B cell (primary cell): ENCODE measurements at regions not wholly inside any gene's neighbourhood (a gene's known extent, or its start where the extent isn't known, plus 50 kb on each side); places are given as distances from the start of the nearest gene placed in this dataset.

ENCODE experiments used
- ATAC-seq: fragments of 200-7000 bp; cut with Tn5 transposase; one replicate; pipeline ENCODE4 v1.10.0; 2021; ENCODE audit warnings: low read depth, mild to moderate bottlenecking, moderate number of reproducible peaks, moderate library complexity
- CTCF ChIA-PET: fragments of 350-600 bp; sonication (Branson Sonifier 250); formaldehyde crosslinking; loops from one replicate; lab custom pipeline; 2021; ENCODE audit warnings: antibody characterized with exemption, inconsistent platforms; lab: Charles Lee
- POLR2A ChIA-PET: fragments of 350-600 bp; sonication (Branson Sonifier 250); formaldehyde crosslinking; loops from one replicate; lab custom pipeline; 2021; ENCODE audit warnings: antibody characterized with exemption; lab: Charles Lee
- DNase-seq: peaks from one replicate; pipeline ENCODE4 v3.0.0; 2013
- H2AFZ ChIP-seq: 2 replicates; pipeline ENCODE4 v1.6.1; 2012; ENCODE audit warnings: mild to moderate bottlenecking, low read depth, low read length; ENCODE audit not compliant: insufficient read depth, poor library complexity, severe bottlenecking
- H3K27ac ChIP-seq, 2 donors: 1 replicate in 1 of 2; 2 replicates in 1 of 2; pipeline ENCODE4 v1.5.1; 2012 to 2013; ENCODE audit warnings: low read length in 2 of 2, mild to moderate bottlenecking in 2 of 2, moderate library complexity in 1 of 2
- H3K27me3 ChIP-seq, 4 experiments: fragments of 200-600 bp in 1 of 4; sonication (generic) in 1 of 4; replicated peaks in 1 of 4; 1 replicate in 2 of 4; 2 replicates in 2 of 4; pipeline versions ENCODE4 v1.6.1 to v1.7.0; 2013 to 2016; ENCODE audit warnings: low read length in 3 of 4, mild to moderate bottlenecking in 2 of 4, mixed read lengths in 1 of 4, moderate library complexity in 1 of 4; ENCODE audit not compliant: insufficient read depth in 4 of 4, control insufficient read depth in 3 of 4; ENCODE audit errors: control extremely low read depth in 1 of 4
- H3K36me3 ChIP-seq, 2 experiments: replicated peaks in 1 of 2; 1 replicate in 1 of 2; 2 replicates in 1 of 2; pipeline versions ENCODE4 v1.6.1 to v1.7.1; 2013; ENCODE audit warnings: low read length in 1 of 2; ENCODE audit not compliant: insufficient read depth in 2 of 2, control insufficient read depth in 1 of 2; ENCODE audit errors: control extremely low read depth in 1 of 2, extremely low read depth in 1 of 2
- H3K4me1 ChIP-seq, 2 donors: fragments of 200-600 bp in 1 of 2; sonication (generic) in 1 of 2; 1 replicate in 1 of 2; 2 replicates in 1 of 2; pipeline versions ENCODE4 v1.5.1 to v1.6.1; 2013 to 2017; ENCODE audit warnings: low read length in 2 of 2; ENCODE audit not compliant: control insufficient read depth in 2 of 2, insufficient read depth in 2 of 2
- H3K4me2 ChIP-seq: replicated peaks from 2 replicates; pipeline ENCODE3; 2012; ENCODE audit warnings: mild to moderate bottlenecking, low read depth, low read length; ENCODE audit not compliant: poor library complexity, severe bottlenecking
- H3K4me3 ChIP-seq, 5 experiments: fragments of 200-600 bp in 1 of 5; sonication (generic) in 1 of 5; 1 replicate in 3 of 5; 2 replicates in 2 of 5; pipeline versions ENCODE4 v1.5.1 to v1.7.0; 2011 to 2016; ENCODE audit warnings: low read length in 4 of 5, mild to moderate bottlenecking in 4 of 5, low read depth in 2 of 5, control low read depth in 1 of 5, moderate library complexity in 1 of 5; ENCODE audit not compliant: insufficient read depth in 1 of 5; ENCODE audit errors: control extremely low read depth in 1 of 5, extremely low read depth in 1 of 5
- H3K79me2 ChIP-seq: fragments of 200-600 bp; sonication (generic); one replicate; pipeline ENCODE4 v1.6.0; 2016; ENCODE audit warnings: low read length; ENCODE audit not compliant: control insufficient read depth, insufficient read depth
- H3K9ac ChIP-seq: fragments of 200-600 bp; sonication (generic); 2 replicates; pipeline ENCODE4 v1.6.1; 2017; ENCODE audit warnings: mild to moderate bottlenecking, low read length, moderate library complexity
- H3K9me3 ChIP-seq, 3 donors: one replicate each; pipeline versions ENCODE4 v1.6.1 to v1.7.1; 2013; ENCODE audit warnings: low read length in 2 of 3; ENCODE audit not compliant: control insufficient read depth in 2 of 3, insufficient read depth in 1 of 3; ENCODE audit errors: control extremely low read depth in 1 of 3
- H4K20me1 ChIP-seq: 2 replicates; pipeline ENCODE4 v1.6.0; 2012; ENCODE audit warnings: mild to moderate bottlenecking, low read length; ENCODE audit not compliant: insufficient read depth, control insufficient read depth, poor library complexity, severe bottlenecking
- H3K27ac Mint-ChIP-seq: one replicate; pipeline ENCODE4 v1.8.0; 2021; ENCODE audit warnings: mixed read lengths
- H3K27me3 Mint-ChIP-seq: one replicate; pipeline ENCODE4 v1.8.0; 2021; ENCODE audit warnings: mixed read lengths
- H3K4me1 Mint-ChIP-seq: one replicate; pipeline ENCODE4 v1.8.0; 2021; ENCODE audit warnings: mixed read lengths
- H3K4me3 Mint-ChIP-seq: one replicate; pipeline ENCODE4 v1.8.0; 2021; ENCODE audit warnings: mixed read lengths
- H3K9me3 Mint-ChIP-seq: one replicate; pipeline ENCODE4 v1.8.0; 2022; ENCODE audit warnings: mixed read lengths; ENCODE audit not compliant: insufficient read depth
- CTCF ChIP-seq: fragments of 200-600 bp; IDR thresholded peaks from one replicate; pipeline ENCODE4 v1.8.0; 2022; ENCODE audit warnings: antibody characterized with exemption, mild to moderate bottlenecking
- EZH2 ChIP-seq: IDR thresholded peaks from 2 replicates; pipeline ENCODE4 v1.6.1; 2012; ENCODE audit warnings: borderline replicate concordance, low read depth, mild to moderate bottlenecking, moderate library complexity, low read length; ENCODE audit not compliant: insufficient read depth, poor library complexity, severe bottlenecking
- WGBS: methylation state at CpG from one replicate; pipeline ENCODE4 v1.1.5; 2013; ENCODE audit warnings: missing lambda C conversion rate; ENCODE audit not compliant: insufficient coverage; 5-methylcytosine and 5-hydroxymethylcytosine counted together
- intact Hi-C: fragments of 100-400 bp; cut with micrococcal nuclease; formaldehyde crosslinking; loops from one replicate; pipeline ENCODE4 v1.10.0; 2022

DNA sequence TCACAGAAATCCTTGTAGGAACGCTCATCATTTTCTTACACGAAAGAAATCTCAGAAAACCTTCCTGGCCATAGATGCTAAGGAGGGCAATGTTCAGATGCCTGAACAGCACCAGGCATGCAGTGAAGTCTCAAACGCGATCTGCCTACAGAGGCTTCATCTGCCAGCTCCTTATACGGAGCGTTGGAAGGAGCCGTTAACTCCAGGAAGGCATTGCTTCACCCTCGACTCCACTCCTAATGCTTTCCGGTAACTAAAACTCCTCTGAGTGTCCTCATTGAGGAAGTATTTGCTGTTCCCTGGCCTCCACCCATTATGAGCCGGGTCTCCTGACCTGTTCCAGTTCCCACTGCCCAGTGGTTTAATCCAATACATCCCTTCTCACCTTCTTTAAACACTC is 502.7 kb downstream of the BCL11B start:
- Mint-ChIP-seq H3K4me1 (no peaks in the 10 kb centered on the region), H3K4me3 (no peak overlapping the region), H3K9me3 (peaks cover 14% of the 10 kb centered on the region), H3K27me3 (no peaks in the 10 kb centered on the region), H3K27ac (no peak overlapping the region)
- H2AFZ ChIP-seq = no peak overlapping the region
- no peaks in the 10 kb centered on the region for H3K4me1 ChIP-seq
- ChIA-PET CTCF (no interaction called here), POLR2A (no interaction called here)
- intact Hi-C loops = no loop called here
- H4K20me1 ChIP-seq = no peaks in the 10 kb centered on the region
- no peak overlapping the region for H3K9ac ChIP-seq
- H3K4me2 ChIP-seq = no peak overlapping the region
- 81% methylated on average over 9 of the region's 10 CpGs for WGBS
- no peaks in the 10 kb centered on the region for H3K79me2 ChIP-seq
- H3K27me3 ChIP-seq = no peaks in the 10 kb centered on the region
- H3K4me3 ChIP-seq = no peak overlapping the region
- DNase-seq (no peak), ATAC-seq (no peak)
- H3K36me3 ChIP-seq = no peaks in the 10 kb centered on the region
- peaks cover 0 to 14% (median 0%) of the 10 kb centered on the region in 3 donors for H3K9me3 ChIP-seq
- H3K27ac ChIP-seq = no peak overlapping the region
- TF ChIP-seq EZH2 = no peak
- no peak for TF ChIP-seq CTCF

DNA sequence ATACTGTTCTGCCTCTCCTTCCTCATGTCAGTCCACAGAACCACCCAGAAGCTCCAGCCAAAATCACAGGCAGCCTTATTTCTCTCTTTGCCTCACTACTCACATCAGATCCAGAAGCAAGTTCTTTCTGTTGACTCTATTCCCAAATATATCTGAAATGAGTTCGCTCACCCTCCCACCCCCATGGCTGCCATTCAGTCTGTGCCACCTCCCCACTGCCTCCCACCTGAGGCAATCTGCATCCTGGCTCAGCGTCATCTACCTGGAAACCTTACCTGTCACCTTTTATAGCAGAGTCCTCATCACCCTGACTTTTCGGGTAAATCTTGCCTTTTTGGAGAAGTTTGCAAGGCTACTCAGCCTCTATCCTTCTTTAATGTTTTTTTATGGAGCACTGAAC is 501.8 kb downstream of the BCL11B start:
- no peak overlapping the region for H3K9ac ChIP-seq
- H4K20me1 ChIP-seq = no peaks in the 10 kb centered on the region
- H2AFZ ChIP-seq = no peak overlapping the region
- ChIA-PET POLR2A (no interaction called here), CTCF (no interaction called here)
- Mint-ChIP-seq H3K27ac (no peak overlapping the region), H3K9me3 (peaks cover 11% of the 10 kb centered on the region), H3K27me3 (no peaks in the 10 kb centered on the region), H3K4me1 (no peaks in the 10 kb centered on the region), H3K4me3 (no peak overlapping the region)
- no peak overlapping the region for H3K4me2 ChIP-seq
- no peak overlapping the region for H3K4me3 ChIP-seq
- WGBS = 90% methylated on average over 2 of the region's 3 CpGs
- H3K79me2 ChIP-seq = no peaks in the 10 kb centered on the region
- ATAC-seq (no peak), DNase-seq (no peak)
- H3K9me3 ChIP-seq = peaks cover 0 to 11% (median 0%) of the 10 kb centered on the region in 3 donors
- H3K27me3 ChIP-seq = no peaks in the 10 kb centered on the region
- H3K4me1 ChIP-seq = no peaks in the 10 kb centered on the region
- H3K36me3 ChIP-seq = no peaks in the 10 kb centered on the region
- no peak overlapping the region for H3K27ac ChIP-seq
- TF ChIP-seq CTCF (no peak), EZH2 (no peak)
- intact Hi-C loops = no loop called here
